ENCODE measurements at regions not wholly inside any gene's neighbourhood (a gene's known extent, or its start where the extent isn't known, plus 50 kb on each side); places are given as distances from the start of the nearest gene placed in this dataset.

DNA sequence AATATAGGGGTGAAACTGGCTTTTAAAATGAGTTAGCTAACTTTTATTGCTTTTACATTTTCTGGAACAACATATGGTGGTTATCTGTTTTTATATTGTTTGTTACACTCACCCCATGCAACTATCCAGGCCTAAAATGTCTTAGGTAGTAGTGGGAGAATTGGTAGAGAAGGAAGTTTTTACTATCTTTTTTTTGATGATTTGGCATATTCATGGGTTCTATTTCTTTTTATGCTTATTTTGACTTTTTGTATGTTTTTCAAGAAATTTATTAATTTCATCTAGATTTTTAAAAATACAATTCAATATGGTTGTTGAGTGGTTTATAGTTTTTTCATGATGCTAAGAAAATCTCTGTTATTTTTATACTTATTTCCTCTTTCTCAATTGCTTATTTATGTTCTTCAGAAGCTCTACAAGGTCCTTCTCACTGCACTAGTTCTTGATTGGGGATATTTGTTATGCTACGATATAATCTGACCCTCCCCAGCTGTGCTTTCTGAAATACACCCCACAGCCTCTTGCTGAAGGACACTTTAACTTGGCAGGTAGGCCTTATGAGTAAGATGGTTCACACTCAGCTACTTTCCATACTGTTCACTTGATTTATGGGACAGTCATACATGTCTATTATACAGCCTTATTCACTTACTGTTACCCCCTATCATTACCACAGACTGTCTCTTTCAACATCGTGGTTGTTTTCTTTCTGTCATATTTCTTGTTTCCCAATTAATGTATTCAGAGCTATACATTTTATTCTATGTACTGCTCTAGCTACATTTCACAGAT lies 431.2 kb downstream of the METTL15 start:
- no peak for TF ChIP-seq GABPA (IDR thresholded peaks at IDR 0.05; ENCODE audit: low read depth)
- TF ChIP-seq RFX5 (IDR thresholded peaks at IDR 0.05; ENCODE audit: low read length) = no peak
- no peak for TF ChIP-seq SMC3 (IDR thresholded peaks at IDR 0.05; ENCODE audit: low read depth, low read length)
- TF ChIP-seq CTCF (IDR thresholded peaks at IDR 0.05) = no peak
